Renal cortical epithelial cell (primary cell): ENCODE measurements at regions not wholly inside any gene's neighbourhood (a gene's known extent, or its start where the extent isn't known, plus 50 kb on each side); places are given as distances from the start of the nearest gene placed in this dataset.
A peak's percentile ranks its signal among the peaks of the same experiment; 100 is the strongest.

Source experiments
- DNase-seq: peaks from one replicate; pipeline ENCODE4 v3.0.0-alpha.2; 2011; ENCODE audit warnings: low read depth

DNA sequence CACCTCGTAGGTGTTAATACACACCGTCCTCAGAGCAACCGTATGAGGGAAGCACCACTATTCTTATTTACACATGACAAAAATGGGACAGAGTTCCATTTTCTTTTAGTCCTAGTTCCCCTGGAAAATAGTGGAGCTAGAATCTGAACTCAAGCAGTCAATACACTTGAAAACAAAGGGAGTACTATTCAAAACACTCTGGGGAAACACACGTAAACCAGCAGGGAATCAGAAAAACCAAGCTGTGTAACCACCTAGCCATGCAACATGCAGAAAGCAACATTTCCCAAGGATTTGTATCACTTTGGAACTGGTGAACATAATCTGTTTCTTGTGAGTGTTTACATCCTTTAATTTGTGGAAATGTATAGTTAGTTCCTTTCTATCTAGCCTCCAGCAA, 208.2 kb downstream of the UBE2E3 start:
- DNase-seq: no peak

DNA sequence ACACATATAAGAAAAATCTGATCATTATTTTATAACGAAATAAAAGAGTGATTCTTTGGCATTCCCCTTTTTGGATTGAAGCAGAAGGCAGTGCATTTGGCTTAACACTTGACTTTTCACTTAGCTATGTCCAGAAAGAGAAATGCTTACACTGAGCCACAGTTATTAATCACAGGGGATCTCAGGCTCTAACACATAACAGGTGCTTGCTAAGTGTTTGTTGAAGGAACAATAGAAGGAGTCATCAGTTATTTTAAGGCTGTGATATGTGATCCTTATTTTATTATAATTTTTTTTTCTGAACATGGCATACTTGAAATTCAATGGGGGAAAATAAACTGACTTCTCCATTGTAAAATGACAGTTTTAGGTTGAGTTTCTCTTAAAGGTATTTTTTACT, 209.5 kb downstream of the UBE2E3 start:
- peak; percentile 22 for DNase-seq

DNA sequence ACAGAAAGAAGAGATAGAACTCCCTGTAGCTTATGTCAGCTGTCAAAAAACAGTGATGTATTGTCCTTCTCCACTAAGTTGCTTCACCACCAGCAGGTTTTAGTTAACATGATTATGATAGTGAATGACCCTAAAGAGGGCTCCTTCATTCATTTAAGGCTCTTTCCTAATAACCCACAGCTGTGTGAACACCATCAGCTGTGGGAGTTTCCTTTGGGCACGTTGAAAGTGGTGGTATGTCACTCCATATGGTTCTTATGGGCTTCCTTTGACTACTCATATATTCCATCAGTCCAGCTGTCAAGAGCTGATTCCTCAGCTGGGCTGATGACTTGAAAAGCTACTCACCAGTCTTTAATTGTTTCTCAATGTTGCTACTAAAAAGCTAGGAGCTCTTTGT, 210.3 kb downstream of the UBE2E3 start:
- DNase-seq: no peak

DNA sequence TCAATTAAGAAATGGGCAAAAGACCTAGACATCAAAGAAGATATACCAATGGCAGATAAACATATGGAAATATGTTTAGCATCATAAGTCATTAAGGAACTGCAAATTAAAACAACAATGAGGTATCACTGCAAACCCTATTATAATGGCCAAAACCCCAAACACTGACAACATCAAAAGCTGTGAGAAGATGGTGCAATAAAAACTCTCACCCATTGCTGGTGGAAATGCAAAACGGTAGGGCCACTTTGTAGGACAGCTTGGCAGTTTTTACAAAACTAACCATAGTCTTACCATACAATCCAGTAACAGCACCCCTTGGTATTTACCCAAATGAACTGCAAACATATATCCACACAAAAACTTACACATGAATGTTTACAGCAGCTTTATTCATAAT, 213.1 kb downstream of the UBE2E3 start:
- DNase-seq: no peak

DNA sequence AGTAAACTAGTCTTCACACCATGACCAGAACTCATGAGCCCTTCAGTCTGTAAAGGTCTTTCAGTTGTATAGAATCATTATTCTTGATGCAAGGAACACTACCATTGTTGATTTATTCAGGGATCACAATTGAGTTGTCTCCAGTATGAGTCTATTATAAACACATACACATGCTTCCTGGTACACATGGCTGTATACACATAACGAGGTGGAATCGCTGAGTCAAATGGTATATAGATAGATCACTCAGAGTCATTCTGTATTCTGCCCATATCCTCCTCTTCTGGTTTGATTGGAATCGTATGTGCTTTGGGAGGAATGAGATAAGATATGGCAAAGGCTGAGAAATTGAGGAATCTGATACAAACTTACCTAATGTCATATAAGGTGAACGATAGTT, 216.0 kb downstream of the UBE2E3 start:
- DNase-seq: no peak

DNA sequence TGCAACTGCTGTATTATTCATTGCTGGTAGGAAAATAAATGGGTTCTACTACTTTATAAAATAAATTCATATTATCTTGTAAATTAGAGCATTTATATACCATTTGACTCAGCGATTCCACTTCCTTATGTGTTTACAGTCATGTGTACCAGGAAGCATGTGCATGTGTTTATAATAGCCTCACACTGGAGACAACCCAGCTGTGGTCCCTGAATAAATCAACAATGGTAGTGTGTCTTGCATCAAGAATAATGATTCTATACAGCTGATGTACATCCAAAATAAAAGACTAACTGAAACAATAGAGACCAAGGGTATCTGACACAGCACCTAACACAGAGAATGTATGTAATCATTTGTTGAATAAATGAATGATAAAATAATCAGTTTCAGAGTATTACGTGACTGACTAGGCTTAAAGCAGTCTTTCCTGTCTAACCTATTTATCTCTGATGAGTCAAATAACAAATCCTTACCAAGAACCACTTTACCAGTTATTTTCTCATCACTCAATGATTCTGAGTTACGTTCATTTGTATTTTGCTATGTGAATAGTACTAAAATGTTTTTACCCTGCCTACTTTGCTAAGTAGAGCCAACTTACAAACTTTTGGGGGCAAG, 216.8 kb downstream of the UBE2E3 start:
- no peak for DNase-seq

DNA sequence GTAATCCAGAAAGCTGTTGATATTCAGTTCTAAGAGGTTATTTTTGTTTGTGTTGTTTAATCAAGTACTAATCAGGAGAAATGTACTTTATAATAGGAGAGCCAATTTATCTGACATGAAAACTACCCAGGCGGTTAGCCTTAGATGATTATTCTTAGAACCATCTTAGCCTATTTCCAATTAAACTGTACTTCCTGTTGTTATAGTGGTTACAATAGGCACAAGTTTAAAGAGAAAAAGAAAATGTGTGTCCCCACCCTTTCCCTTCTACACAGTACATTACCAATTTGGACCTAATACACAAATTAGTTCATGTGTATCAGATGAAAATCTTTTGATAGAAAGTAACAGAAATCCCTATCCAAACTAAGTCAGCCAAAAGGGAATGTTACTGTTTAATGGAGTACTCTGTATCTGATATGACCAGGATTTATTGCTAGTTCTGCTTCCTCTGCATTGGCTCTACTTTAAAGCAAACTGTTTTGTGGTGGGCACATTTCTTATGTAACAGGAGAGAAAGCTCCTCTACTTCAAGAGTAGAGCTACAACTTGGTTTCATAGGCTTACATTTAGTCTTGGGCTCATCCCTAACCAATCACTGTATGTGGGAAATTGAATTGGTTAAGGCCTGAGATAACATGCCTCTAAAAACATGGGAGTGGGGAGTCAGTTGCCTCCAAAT, 217.9 kb downstream of the UBE2E3 start:
- DNase-seq: no peak

DNA sequence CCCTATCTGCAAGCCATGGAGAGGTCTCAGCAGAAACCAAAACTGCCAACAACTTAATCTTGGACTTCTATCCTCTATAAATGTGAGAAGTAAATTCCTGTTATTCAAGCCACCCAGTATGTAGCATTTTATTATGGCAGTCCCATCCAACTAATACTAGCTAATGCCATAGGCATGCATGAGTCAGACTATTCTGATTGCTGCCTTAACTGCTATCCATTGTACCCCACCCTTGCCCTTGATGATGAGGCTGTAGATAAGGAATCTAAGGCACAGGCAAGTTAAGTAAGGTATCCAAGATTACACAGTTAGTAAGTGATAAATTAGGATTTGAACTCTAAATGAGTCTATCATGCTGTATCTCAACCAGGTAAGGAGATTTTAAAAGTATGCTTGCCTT, 223.0 kb downstream of the UBE2E3 start:
- DNase-seq: peak; percentile 88

DNA sequence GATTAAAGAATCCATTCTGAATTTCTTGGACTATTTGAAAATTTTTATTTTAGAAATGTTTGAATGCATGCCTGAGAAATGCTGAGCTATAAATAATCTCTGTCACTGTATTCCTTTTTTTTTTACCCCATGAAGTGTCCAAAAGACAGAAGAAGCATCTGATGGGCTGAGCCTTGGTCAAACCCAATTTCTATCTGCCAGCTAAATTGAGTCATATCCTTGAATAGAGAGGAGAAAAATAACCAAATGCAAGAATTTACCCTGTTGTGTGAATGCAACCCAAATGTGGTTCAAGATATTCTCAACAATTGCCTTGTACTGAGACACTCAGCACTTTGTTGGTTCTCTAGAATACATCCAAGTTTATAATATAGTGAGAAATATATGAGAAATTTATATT, 223.5 kb downstream of the UBE2E3 start:
- DNase-seq: no peak

DNA sequence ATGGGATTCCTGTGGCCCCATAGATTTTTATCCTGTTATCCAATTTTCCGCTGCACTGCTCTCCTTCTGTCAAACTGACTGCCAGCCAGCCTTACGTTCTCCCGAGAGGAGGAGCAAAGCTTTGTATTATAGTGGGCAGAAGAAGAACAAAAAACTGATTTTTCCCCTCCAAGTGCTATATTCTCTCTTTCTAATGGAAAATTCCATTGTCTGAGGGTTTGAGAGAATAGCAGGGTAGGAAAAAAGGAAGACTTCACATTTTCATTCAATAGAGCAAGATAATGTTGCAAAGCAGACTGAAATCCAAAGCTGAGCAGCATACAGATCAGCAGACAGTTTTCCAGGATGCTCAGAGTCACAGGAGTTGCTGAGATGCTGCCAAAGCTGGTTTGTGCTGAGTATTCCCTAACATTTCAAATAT, 238.0 kb downstream of the UBE2E3 start:
- DNase-seq: no peak

DNA sequence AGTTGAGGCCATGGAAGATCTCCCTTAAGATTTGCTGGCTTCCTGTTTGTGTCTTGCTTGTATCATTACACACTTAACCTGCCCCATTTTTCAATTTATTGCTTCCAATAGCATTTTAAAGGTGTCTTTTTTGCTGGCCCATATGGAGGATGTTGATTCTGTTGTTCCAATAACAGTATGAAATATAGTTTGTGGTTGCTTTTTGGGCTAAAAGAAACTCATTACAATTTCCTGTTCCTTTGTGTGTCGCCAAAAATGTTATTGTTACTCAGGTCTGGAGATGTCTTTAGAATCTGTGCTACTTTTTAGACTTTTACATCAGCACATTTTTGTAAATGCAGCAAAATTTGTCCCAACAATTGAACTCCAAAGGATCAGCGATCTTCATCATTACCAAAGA, 234.0 kb upstream of the ITGA4 start:
- DNase-seq: no peak

DNA sequence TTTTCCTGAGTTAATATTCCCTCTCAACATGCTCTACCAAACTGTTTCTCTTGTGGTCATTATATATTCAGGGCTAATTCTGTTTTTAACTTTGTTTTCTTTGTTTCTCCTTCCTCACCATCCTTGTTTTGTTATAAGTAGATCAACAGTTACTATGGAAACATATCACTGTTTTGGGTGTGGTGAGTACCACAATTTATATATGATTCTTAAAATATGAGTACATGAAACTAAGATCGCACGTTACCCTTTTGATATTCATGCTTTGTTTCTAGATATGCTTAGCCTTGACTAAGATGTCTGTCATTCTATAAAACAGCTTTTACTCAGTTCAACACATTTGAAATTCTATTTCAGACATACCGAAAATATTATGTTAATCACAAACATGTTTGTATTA, 232.3 kb upstream of the ITGA4 start:
- no peak for DNase-seq

DNA sequence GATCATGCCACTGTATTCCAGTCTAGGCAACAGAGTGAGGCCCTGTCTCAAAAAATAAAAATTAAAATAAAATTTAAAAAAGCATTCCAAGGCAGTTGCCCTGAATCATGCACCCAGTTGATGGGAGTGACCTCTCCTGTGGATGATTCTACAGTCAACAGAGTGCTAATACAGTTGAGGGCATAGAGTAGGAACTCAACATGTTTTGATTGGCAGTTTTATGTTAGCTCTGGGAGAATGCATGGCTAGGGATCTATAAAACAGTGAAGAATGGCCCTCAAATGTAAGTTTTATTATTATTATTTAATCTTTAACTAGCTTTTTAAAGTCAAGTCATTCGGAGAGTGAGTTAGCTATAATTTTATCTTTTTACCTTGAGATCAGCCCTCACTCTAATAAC, 228.5 kb upstream of the ITGA4 start:
- no peak for DNase-seq

DNA sequence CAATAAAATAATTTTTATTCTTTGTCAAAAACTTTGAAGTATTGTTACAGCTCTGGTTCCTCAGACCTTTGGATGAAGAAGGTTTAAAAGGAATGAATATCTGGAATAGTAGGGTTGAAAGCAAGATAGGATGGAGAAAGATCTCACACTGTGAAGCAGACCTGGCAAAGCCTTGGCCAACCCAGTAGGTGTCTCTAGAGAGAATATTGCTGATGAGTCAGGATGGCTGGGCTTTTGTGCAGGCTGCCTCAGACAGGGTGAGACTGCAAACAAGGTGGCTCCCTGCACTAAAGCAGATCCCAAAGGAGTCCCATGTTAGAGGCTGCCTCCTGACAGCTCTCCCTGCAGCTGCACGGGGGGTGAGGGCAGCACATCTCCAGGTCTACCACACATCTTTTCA, 226.0 kb upstream of the ITGA4 start:
- no peak for DNase-seq

DNA sequence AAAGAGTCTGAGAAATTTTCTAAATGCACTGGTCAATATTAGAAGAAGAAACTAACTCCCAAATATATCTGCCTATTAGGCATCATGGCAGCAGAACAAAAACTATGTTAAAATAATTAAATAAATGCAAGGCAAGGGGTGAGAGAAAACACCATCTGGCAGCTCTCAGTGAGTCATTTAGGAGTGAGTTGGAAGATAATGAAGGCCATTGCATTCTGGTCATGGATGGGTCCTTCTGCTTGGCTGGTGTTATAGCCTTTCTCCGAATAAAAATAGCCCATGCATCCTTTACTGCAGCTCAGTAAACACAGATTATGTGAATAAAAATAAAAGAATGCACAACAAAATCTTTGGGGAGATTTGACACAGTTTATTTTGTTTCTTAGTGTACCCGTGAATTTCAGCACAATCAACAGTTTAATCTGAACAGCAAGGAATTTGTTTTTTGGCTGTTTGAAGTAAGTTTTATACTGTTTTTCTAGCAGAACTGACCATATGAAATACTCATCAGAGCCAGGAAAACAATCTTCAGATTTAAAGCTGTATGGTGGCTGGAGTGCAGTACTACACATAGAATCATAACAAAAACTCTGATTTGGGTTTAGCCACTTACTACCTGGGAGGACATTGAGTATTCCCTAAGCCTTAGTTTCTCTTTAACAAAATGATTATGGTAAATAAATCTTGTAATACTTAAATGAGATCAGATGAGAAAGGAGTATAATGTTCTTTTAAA, 225.1 kb upstream of the ITGA4 start:
- DNase-seq: peak; percentile 90

DNA sequence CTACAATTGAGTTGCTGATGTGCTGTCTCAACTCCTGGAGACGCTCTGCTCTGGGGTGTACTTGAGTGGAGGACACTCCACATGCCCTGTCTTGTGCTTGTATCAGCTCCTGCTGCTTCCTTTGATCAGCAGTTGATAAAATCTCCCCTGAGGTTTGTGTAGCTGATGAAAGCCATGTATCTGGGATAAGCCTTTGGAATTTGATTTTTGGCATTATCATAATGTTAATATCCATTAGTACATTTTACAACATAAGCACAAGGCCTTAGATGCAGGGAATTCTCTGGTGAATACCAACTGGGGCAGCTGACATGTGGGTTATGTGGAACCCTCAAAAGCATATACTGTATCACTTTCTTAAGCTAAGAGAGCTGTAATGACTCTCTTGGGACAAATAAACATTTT, 222.7 kb upstream of the ITGA4 start:
- DNase-seq: no peak

DNA sequence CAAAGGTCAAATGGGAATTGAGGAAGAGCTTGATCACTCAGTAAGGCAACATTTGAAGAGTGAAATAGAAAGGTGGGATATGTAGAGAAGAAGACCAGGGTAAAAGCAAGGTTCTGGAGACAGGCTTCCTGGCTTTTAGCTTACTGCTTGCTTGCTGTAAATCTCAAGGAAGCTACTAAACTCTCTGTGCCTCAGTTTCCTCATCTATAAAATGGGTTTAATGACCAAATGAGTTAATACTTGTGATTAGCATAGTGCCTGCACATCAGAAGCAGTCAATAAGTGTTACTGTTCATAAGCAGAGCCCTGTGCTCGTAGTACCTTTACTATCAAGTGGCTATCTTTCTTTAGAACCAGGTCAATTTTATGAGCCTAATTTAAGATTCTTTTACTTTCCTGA, 222.2 kb upstream of the ITGA4 start:
- no peak for DNase-seq

DNA sequence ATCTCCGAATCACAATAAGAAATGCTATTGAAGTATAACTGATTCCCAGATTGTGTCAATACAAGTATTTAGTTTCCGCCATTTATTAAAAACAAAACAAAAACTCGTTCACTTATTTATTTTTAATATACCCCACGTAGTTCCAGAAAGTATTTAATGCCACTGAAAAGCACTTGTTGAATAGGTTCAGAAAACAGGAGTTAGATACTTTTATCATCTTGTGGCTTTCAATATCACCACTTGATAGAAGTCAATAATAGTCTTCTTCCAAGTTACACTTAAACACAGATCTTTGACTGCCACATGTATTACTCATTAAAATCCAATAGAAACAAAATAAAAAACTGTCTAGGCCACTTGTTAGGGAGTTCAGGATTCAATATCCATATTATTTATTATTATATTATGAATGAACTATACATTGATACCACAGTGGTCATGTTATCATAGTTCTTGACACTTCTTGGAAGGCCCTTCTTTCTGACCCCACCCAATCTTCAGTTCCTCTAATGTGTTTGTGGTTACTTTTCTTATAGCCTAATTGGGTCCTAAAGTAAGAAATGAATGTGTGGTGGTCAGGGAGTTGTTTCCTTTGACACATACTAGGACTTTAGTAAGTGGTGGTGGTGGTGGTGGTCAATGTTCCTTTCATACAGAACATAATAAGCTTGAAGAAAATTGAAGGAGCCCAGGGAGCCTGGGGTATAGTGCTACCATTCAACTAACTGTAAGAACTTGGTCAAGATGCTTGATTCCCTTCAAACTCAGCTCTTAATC, 221.3 kb upstream of the ITGA4 start:
- no peak for DNase-seq

DNA sequence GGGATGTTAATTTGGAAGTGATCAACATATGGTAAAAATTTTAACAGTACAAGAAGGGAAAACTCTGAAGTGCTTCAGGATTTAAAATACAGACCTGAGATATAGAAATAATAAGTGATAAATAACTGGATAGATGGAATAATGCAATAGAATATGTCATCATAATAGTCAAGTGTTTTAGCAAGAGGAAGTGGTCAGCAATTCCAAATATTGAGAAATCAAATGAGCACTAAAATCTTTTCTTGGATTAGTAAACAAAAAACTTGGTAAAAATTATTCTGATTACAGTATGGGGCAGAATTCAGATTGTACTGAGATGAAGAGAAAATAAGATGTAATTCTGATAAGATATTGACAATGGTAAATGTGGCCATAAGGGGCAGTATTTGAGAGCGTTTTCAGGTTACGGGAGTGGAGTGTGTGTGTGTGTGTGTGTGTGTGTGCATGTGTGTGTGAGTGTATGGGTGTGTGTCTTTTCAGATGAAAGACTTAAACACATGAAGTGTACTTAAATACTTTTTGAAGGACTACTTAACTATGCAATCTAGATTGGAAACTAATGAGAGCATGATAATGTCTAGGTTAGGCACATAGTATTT, 217.9 kb upstream of the ITGA4 start:
- DNase-seq: no peak

DNA sequence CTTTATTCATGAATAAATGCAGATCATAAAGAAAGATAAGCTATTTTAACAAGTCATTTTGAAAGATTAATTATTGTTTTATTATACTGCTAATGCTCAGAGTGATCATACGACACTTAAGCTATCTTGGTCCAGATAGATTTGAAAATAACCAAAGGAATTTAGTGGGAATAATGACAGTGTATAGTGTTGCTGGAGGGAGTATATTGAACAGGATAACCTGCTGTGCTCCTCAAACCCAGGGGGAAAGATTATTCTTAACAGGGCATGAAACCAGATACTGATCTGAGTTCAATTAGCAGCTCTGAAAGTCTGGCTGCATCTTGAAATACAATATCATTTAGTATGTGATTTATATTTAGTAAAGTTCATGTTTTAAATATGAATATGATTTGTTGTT, 216.3 kb upstream of the ITGA4 start:
- no peak for DNase-seq

DNA sequence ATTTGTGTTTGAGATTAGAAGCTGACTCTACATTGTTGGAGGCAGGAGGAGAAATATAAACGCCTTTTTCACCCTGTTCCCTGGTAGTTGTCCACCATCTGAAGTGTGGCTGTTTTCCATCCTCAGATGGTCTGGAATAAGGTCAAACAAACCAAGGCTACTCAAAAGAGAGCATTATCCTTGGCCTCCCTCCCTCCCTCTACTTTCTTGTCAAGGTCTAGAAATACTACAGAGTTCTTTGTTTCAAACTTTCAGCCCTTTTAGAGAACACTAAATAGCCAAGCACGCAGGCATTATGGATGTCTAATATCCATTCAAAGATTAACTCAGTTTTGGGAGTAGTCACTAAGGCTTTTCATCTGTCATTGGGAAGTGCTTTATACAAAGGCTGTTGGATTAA, 215.8 kb upstream of the ITGA4 start:
- DNase-seq: no peak

DNA sequence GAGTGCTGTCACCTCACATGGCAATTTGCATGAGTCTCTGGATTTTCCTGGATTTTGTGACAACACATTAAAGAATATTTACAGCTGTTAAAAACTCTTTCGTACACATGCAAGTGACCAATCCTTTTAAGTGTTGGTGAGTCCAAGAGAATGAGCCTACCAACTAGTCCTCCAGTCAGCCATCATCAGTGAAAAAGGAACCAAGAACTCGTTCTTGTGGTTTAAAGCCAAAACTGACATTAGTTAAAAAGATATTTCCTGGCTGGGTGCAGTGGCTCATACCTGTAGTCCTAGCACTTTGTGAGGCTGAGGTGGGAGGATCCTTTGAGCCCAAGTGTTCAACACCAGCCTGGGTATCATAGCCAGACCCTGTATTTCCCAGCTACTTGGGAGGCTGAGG, 215.4 kb upstream of the ITGA4 start:
- DNase-seq: no peak
